Spinal cord (tissue), 9 donors: ENCODE measurements at regions not wholly inside any gene's neighbourhood (a gene's known extent, or its start where the extent isn't known, plus 50 kb on each side); places are given as distances from the start of the nearest gene placed in this dataset.
"Not testable (repeated sequence)": the region's sequence is repeated elsewhere in the genome, so short reads cannot be mapped to it uniquely, and the experiment has no call there.

Source experiments
- DNase-seq, 6 donors: peaks; one replicate each; pipeline versions ENCODE4 v3.0.0 to v3.0.0-alpha.2; 2013 to 2015; ENCODE audit warnings: low spot score in 6 of 6, low read depth in 4 of 6
- H3K27ac ChIP-seq: one replicate; pipeline ENCODE4 v1.5.1; 2013; ENCODE audit warnings: low read depth, low read length, control low read depth
- H3K27me3 ChIP-seq: one replicate; pipeline ENCODE4 v1.6.1; 2013; ENCODE audit warnings: low read length; ENCODE audit not compliant: control insufficient read depth, insufficient read depth
- H3K36me3 ChIP-seq: one replicate; pipeline ENCODE4 v1.6.1; 2013; ENCODE audit warnings: low read length; ENCODE audit not compliant: control insufficient read depth, insufficient read depth
- H3K4me1 ChIP-seq: one replicate; pipeline ENCODE4 v1.6.1; 2013; ENCODE audit warnings: low read length; ENCODE audit not compliant: control insufficient read depth, insufficient read depth
- H3K4me3 ChIP-seq: one replicate; pipeline ENCODE4 v1.5.1; 2013; ENCODE audit warnings: low read depth, low read length, control low read depth
- H3K9me3 ChIP-seq: one replicate; pipeline ENCODE4 v1.6.1; 2013; ENCODE audit warnings: low read length; ENCODE audit not compliant: control insufficient read depth, insufficient read depth
- WGBS: methylation state at CpG from one replicate; pipeline ENCODE4 v1.1.5; 2013; ENCODE audit warnings: missing lambda C conversion rate; ENCODE audit not compliant: insufficient coverage; 5-methylcytosine and 5-hydroxymethylcytosine counted together
- donor health status: healthy.

GRCh38 chr4:84260495-84260894, 238.6 kb downstream of the NKX6-1 start:
- no peaks in the 10 kb centered on the region for H3K4me1 ChIP-seq
- H3K27ac ChIP-seq, result no peak overlapping the region
- peaks cover 2% of the 10 kb centered on the region for H3K9me3 ChIP-seq
- H3K4me3 ChIP-seq, result no peak overlapping the region
- no peak for DNase-seq
- no peaks in the 10 kb centered on the region for H3K27me3 ChIP-seq
- no peaks in the 10 kb centered on the region for H3K36me3 ChIP-seq

GRCh38 chr4:84258905-84259830, 239.9 kb downstream of the NKX6-1 start:
- no peak for DNase-seq
- WGBS, result 55% methylated on average over 1 of the region's 2 CpGs
- Histone ChIP-seq H3K4me3 (no peak overlapping the region), H3K9me3 (peaks cover 2% of the 10 kb centered on the region), H3K27me3 (no peaks in the 10 kb centered on the region), H3K4me1 (no peaks in the 10 kb centered on the region), H3K36me3 (no peaks in the 10 kb centered on the region), H3K27ac (no peak overlapping the region)

- Histone ChIP-seq H3K36me3 (no peaks in the 10 kb centered on the region), H3K27me3 (no peaks in the 10 kb centered on the region), H3K9me3 (no peaks in the 10 kb centered on the region), H3K4me3 (no peak overlapping the region), H3K4me1 (no peaks in the 10 kb centered on the region), H3K27ac (no peak overlapping the region)
- DNase-seq, result no peak
- no CpG with 5 or more reads among the region's 2 CpGs for WGBS
Measured at GRCh38 chr4:84254537-84254936, 244.6 kb downstream of the NKX6-1 start.

- Histone ChIP-seq H3K4me1 (no peaks in the 10 kb centered on the region), H3K4me3 (no peak overlapping the region), H3K27me3 (no peaks in the 10 kb centered on the region), H3K36me3 (no peaks in the 10 kb centered on the region), H3K9me3 (no peaks in the 10 kb centered on the region), H3K27ac (no peak overlapping the region)
- WGBS, result 100% methylated on average over 1 of the region's 2 CpGs
- DNase-seq, result no peak
Measured at GRCh38 chr4:84249521-84249920, 249.6 kb downstream of the NKX6-1 start.

- not testable (repeated sequence) for H3K4me3 ChIP-seq, H3K27me3 ChIP-seq, H3K4me1 ChIP-seq, H3K9me3 ChIP-seq, DNase-seq, H3K36me3 ChIP-seq, H3K27ac ChIP-seq
- 94% methylated on average over 14 of the region's 14 CpGs for WGBS
Measured at GRCh38 chr4:84245042-84245441, 254.1 kb downstream of the NKX6-1 start.

GRCh38 chr4:84244346-84244801, 254.7 kb downstream of the NKX6-1 start:
- not testable (repeated sequence) for H3K27me3 ChIP-seq, H3K4me1 ChIP-seq, H3K36me3 ChIP-seq, H3K4me3 ChIP-seq, H3K27ac ChIP-seq, DNase-seq, H3K9me3 ChIP-seq
- WGBS, result 94% methylated on average over 19 of the region's 19 CpGs

GRCh38 chr4:84243685-84244084, 255.4 kb downstream of the NKX6-1 start:
- Histone ChIP-seq H3K4me1 (no peaks in the 10 kb centered on the region), H3K27ac (no peak overlapping the region), H3K4me3 (no peak overlapping the region), H3K9me3 (no peaks in the 10 kb centered on the region), H3K27me3 (no peaks in the 10 kb centered on the region), H3K36me3 (no peaks in the 10 kb centered on the region)
- DNase-seq, result no peak
- WGBS, result 85% methylated on average over 4 of the region's 14 CpGs

GRCh38 chr4:84239278-84239845, 259.7 kb downstream of the NKX6-1 start:
- WGBS, result 83% methylated on average over 3 of the region's 4 CpGs
- Histone ChIP-seq H3K27me3 (no peaks in the 10 kb centered on the region), H3K4me3 (no peak overlapping the region), H3K4me1 (no peaks in the 10 kb centered on the region), H3K27ac (no peak overlapping the region), H3K9me3 (no peaks in the 10 kb centered on the region), H3K36me3 (no peaks in the 10 kb centered on the region)
- DNase-seq, result no peak

GRCh38 chr4:84238247-84239090, 260.6 kb downstream of the NKX6-1 start:
- peak in 3 of 6 donors; percentile 7 to 52 (median 40) for DNase-seq
- no peak overlapping the region for H3K27ac ChIP-seq
- WGBS, result 22% methylated on average over 1 of the region's 7 CpGs

More at GRCh38 chr4:84238247-84239090, 260.6 kb downstream of the NKX6-1 start:
- H3K4me3 ChIP-seq, result no peak overlapping the region
- no peaks in the 10 kb centered on the region for H3K27me3 ChIP-seq
- H3K4me1 ChIP-seq, result no peaks in the 10 kb centered on the region
- no peaks in the 10 kb centered on the region for H3K9me3 ChIP-seq
- H3K36me3 ChIP-seq, result no peaks in the 10 kb centered on the region
